H9 (cell line): ENCODE measurements at regions not wholly inside any gene's neighbourhood (a gene's known extent, or its start where the extent isn't known, plus 50 kb on each side); places are given as distances from the start of the nearest gene placed in this dataset.

Experiments used
- DNase-seq: peaks from one replicate; pipeline ENCODE4 v3.0.0-alpha.2; 2017
- H2AFZ ChIP-seq: one replicate; pipeline ENCODE4 v1.6.1; 2013; ENCODE audit warnings: mild to moderate bottlenecking, low read length, control low read depth, moderate library complexity
- H2AK5ac ChIP-seq: 2 replicates; pipeline ENCODE4 v1.6.1; 2013; ENCODE audit warnings: low read length, control low read depth, mixed read lengths; ENCODE audit not compliant: insufficient read length
- H2BK120ac ChIP-seq: one replicate; pipeline ENCODE4 v1.6.1; 2013; ENCODE audit warnings: low read depth, mild to moderate bottlenecking, low read length, control low read depth, inconsistent platforms; ENCODE audit not compliant: poor library complexity, severe bottlenecking
- H2BK12ac ChIP-seq: 2 replicates; pipeline ENCODE4 v1.6.1; 2013; ENCODE audit warnings: low read length, control low read depth, mixed read lengths, low read depth; ENCODE audit not compliant: insufficient read length
- H2BK15ac ChIP-seq: 2 replicates; pipeline ENCODE4 v1.6.1; 2013; ENCODE audit warnings: low read depth, low read length, control low read depth
- H2BK20ac ChIP-seq: one replicate; pipeline ENCODE4 v1.6.1; 2013; ENCODE audit warnings: low read depth, mild to moderate bottlenecking, low read length, control low read depth, inconsistent platforms; ENCODE audit not compliant: poor library complexity, severe bottlenecking
- H2BK5ac ChIP-seq: 2 replicates; pipeline ENCODE4 v1.6.1; 2013; ENCODE audit warnings: low read length, control low read depth, mixed read lengths; ENCODE audit not compliant: insufficient read length
- H3K14ac ChIP-seq: 2 replicates; pipeline ENCODE4 v1.6.1; 2013; ENCODE audit warnings: low read length, control low read depth; ENCODE audit not compliant: insufficient read depth
- H3K18ac ChIP-seq: 2 replicates; pipeline ENCODE4 v1.6.1; 2013; ENCODE audit warnings: low read depth, mild to moderate bottlenecking, mixed read lengths, low read length, control low read depth; ENCODE audit not compliant: insufficient read length
- H3K23ac ChIP-seq: 2 replicates; pipeline ENCODE4 v1.6.1; 2013; ENCODE audit warnings: low read length, control low read depth, mixed read lengths, low read depth; ENCODE audit not compliant: insufficient read length
- H3K23me2 ChIP-seq: 2 replicates; pipeline ENCODE4 v1.6.1; 2013; ENCODE audit warnings: low read depth, mild to moderate bottlenecking, mixed read lengths, low read length, control low read depth; ENCODE audit not compliant: insufficient read length, poor library complexity, severe bottlenecking
- H3K27ac ChIP-seq: 2 replicates; pipeline ENCODE4 v1.5.1; 2013; ENCODE audit warnings: low read length, control low read depth, mixed read lengths, low read depth; ENCODE audit not compliant: insufficient read length
- H3K27me3 ChIP-seq: 2 replicates; pipeline ENCODE4 v1.6.1; 2013; ENCODE audit warnings: low read length, control low read depth, inconsistent platforms; ENCODE audit not compliant: insufficient read depth
- H3K4ac ChIP-seq: 2 replicates; pipeline ENCODE4 v1.6.1; 2013; ENCODE audit warnings: low read depth, mild to moderate bottlenecking, control low read depth, inconsistent platforms, low read length, moderate library complexity
- H3K4me1 ChIP-seq: 2 replicates; pipeline ENCODE4 v1.6.1; 2013; ENCODE audit warnings: low read length, control low read depth, inconsistent platforms; ENCODE audit not compliant: insufficient read depth
- H3K4me2 ChIP-seq: 2 replicates; pipeline ENCODE4 v1.6.1; 2013; ENCODE audit warnings: low read length, control low read depth, mixed read lengths; ENCODE audit not compliant: insufficient read length, insufficient read depth
- H3K56ac ChIP-seq: 2 replicates; pipeline ENCODE4 v1.6.1; 2013; ENCODE audit warnings: low read depth, mild to moderate bottlenecking, mixed read lengths, low read length, control low read depth; ENCODE audit not compliant: insufficient read length
- H3K79me1 ChIP-seq: 2 replicates; pipeline ENCODE4 v1.6.1; 2013; ENCODE audit warnings: low read depth, mild to moderate bottlenecking, moderate library complexity, low read length, control low read depth, inconsistent platforms; ENCODE audit not compliant: insufficient read depth, poor library complexity, severe bottlenecking
- H3K79me2 ChIP-seq: 2 replicates; pipeline ENCODE4 v1.6.1; 2013; ENCODE audit warnings: low read length, control low read depth, inconsistent platforms; ENCODE audit not compliant: insufficient read depth
- H3K9ac ChIP-seq: 2 replicates; pipeline ENCODE4 v1.6.1; 2013; ENCODE audit warnings: low read length, control low read depth, mixed read lengths; ENCODE audit not compliant: insufficient read length; ENCODE audit errors: extremely low read depth
- H3K9me3 ChIP-seq: one replicate; pipeline ENCODE4 v1.6.1; 2013; ENCODE audit warnings: low read depth, low read length, inconsistent platforms; ENCODE audit not compliant: control insufficient read depth
- H3T11ph ChIP-seq: one replicate; pipeline ENCODE4 v1.6.1; 2013; ENCODE audit warnings: mild to moderate bottlenecking, low read length, control low read depth, inconsistent platforms
- H4K20me1 ChIP-seq: one replicate; pipeline ENCODE4 v1.6.1; 2013; ENCODE audit not compliant: control insufficient read depth, insufficient read length, insufficient read depth
- H4K5ac ChIP-seq: 2 replicates; pipeline ENCODE4 v1.6.1; 2013; ENCODE audit warnings: low read depth, mild to moderate bottlenecking, mixed read lengths, low read length, control low read depth; ENCODE audit not compliant: insufficient read length
- H4K8ac ChIP-seq: replicated peaks from 2 replicates; pipeline ENCODE4 v1.6.1; 2013; ENCODE audit warnings: low read length, control low read depth, mixed read lengths, low read depth; ENCODE audit not compliant: insufficient read length
- H4K91ac ChIP-seq: 2 replicates; pipeline ENCODE4 v1.6.1; 2013; ENCODE audit warnings: low read depth, mild to moderate bottlenecking, moderate library complexity, mixed read lengths, low read length, control low read depth; ENCODE audit not compliant: insufficient read length
- H3K27ac Mint-ChIP-seq, 3 experiments: 2 replicates in 2 of 3; 3 replicates in 1 of 3; pipeline ENCODE4 v1.8.0; 2020 to 2021; ENCODE audit warnings: mixed read lengths in 3 of 3, mild to moderate bottlenecking in 1 of 3, moderate library complexity in 1 of 3
- H3K27me3 Mint-ChIP-seq: 2 replicates; pipeline ENCODE4 v1.8.0; 2021; ENCODE audit warnings: low read depth, mild to moderate bottlenecking, moderate library complexity, mixed read lengths
- H3K36me3 Mint-ChIP-seq, 3 experiments: 2 replicates in 2 of 3; 3 replicates in 1 of 3; pipeline ENCODE4 v1.8.0; 2020 to 2021; ENCODE audit warnings: low read depth in 3 of 3, mixed read lengths in 3 of 3; ENCODE audit not compliant: insufficient read depth in 1 of 3
- H3K4me1 Mint-ChIP-seq, 2 experiments: 2 replicates each; pipeline ENCODE4 v1.8.0; 2020; ENCODE audit warnings: mixed read lengths in 2 of 2
- H3K4me3 Mint-ChIP-seq, 2 experiments: 2 replicates in 1 of 2; 3 replicates in 1 of 2; pipeline ENCODE4 v1.8.0; 2020 to 2021; ENCODE audit warnings: mild to moderate bottlenecking in 2 of 2, mixed read lengths in 2 of 2, moderate library complexity in 1 of 2
- H3K9me3 Mint-ChIP-seq, 2 experiments: 2 replicates in 1 of 2; 3 replicates in 1 of 2; pipeline ENCODE4 v1.8.0; 2020; ENCODE audit warnings: mild to moderate bottlenecking in 2 of 2, mixed read lengths in 2 of 2, moderate library complexity in 1 of 2
- CTCF ChIP-seq: fragments of 200-600 bp; sonication (generic); conservative IDR thresholded peaks from 3 replicates; pipeline ENCODE4 v1.8.0; 2021; ENCODE audit warnings: antibody characterized with exemption, mild to moderate bottlenecking
- WGBS: extraction: QIAGEN DNeasy Blood & Tissue Kit; methylation state at CpG from one replicate; pipeline ENCODE4 v1.1.7; 2013; ENCODE audit warnings: missing lambda C conversion rate, low lambda C conversion rate, mixed read lengths; ENCODE audit not compliant: insufficient read length; ENCODE audit errors: extremely low coverage; 5-methylcytosine and 5-hydroxymethylcytosine counted together

- Histone ChIP-seq H4K5ac (no peak overlapping the region), H3K14ac (no peak overlapping the region), H2AK5ac (no peak overlapping the region), H3K9ac (no peak overlapping the region), H3K23me2 (no peaks in the 10 kb centered on the region), H3K79me2 (no peaks in the 10 kb centered on the region), H3T11ph (no peak overlapping the region), H3K18ac (no peak overlapping the region), H2BK12ac (no peak overlapping the region), H3K9me3 (no peaks in the 10 kb centered on the region), H3K79me1 (no peaks in the 10 kb centered on the region), H3K4ac (no peak overlapping the region), H3K27me3 (no peaks in the 10 kb centered on the region), H3K23ac (no peak overlapping the region), H3K27ac (no peak overlapping the region), H2BK120ac (no peak overlapping the region), H4K91ac (no peak overlapping the region), H2BK5ac (no peak overlapping the region), H3K56ac (no peak overlapping the region), H2BK20ac (no peak overlapping the region), H4K8ac (no peak overlapping the region), H2AFZ (no peak overlapping the region), H2BK15ac (no peak overlapping the region), H3K4me1 (no peaks in the 10 kb centered on the region), H4K20me1 (no peaks in the 10 kb centered on the region), H3K4me2 (no peak overlapping the region)
- Mint-ChIP-seq H3K27ac (no peak overlapping the region), H3K4me1 (peaks cover 8% of the 10 kb centered on the region in 2 experiments), H3K4me3 (no peak overlapping the region), H3K27me3 (no peaks in the 10 kb centered on the region), H3K9me3 (no peaks in the 10 kb centered on the region), H3K36me3 (no peaks in the 10 kb centered on the region)
- no peak for TF ChIP-seq CTCF
- DNase-seq: no peak
- no CpG with 5 or more reads among the region's 4 CpGs for WGBS
Measured at GRCh38 chr16:50945171-50945570, 203.3 kb downstream of the CYLD start.
